HG03095 (cell line): ENCODE measurements at regions not wholly inside any gene's neighbourhood (a gene's known extent, or its start where the extent isn't known, plus 50 kb on each side); places are given as distances from the start of the nearest gene placed in this dataset.

ENCODE experiments used
- ATAC-seq: cut with Tn5 transposase; IDR thresholded peaks from one replicate; pipeline ENCODE4 v1.9.1; 2021; ENCODE audit warnings: moderate library complexity; ENCODE audit not compliant: unreplicated experiment

DNA sequence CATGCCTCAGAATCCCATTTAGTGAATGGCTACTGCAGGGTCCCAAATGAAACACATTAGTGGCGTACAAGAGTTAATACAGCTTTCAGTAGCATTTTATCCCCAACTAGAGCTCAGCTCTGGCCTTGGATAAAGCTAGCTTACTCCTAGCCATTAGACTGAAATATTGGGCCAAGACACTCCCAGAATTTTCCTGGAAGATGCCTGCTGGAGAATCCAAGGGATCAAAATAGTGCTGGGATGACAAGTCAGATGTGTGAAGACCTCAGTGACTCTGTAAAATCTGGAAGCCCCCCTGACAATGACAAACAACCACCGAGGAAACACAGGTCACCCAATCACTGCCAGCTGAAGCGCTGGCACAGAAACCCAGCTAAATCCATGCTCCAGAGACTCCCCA is 303.1 kb upstream of the SORL1-AS1 start:
- no peak for ATAC-seq

DNA sequence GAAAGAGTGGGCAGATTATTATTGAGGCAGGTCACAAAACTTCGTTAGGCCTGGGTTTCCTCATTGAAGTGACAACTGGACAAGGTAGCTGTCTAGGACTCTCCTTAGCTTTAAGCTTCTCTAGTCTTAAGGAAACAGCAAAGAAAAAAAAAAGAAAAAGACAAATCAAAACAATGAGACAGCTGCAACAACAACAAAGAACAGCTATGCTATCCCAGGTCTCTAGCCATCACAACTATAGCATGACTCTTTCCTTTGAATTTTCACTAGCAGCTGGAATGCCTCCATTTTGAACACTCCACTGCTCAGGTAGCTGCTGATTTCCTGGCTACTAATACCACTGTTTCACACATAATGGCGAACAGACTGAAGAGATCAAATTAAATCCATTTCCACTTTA is 302.4 kb upstream of the SORL1-AS1 start:
- ATAC-seq = no peak

DNA sequence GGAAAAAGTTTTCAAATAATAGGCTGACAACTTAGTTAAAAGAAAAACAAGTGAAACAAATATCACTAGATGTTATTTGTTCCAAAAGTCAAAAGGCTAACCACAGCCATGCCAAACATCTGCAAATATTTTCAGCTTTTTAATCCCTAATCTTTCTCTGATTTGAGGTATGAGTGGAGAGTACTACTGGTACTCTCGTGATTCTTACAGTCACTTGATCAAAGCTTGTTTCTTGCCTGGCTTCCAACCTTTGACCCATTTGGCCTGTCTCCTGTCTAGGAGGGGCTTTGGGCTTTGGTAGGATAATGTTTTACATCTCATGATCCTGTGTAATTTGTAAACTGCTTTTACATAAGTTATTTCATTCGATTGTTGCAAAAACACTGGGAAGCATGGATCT is 301.8 kb upstream of the SORL1-AS1 start:
- ATAC-seq = no peak

DNA sequence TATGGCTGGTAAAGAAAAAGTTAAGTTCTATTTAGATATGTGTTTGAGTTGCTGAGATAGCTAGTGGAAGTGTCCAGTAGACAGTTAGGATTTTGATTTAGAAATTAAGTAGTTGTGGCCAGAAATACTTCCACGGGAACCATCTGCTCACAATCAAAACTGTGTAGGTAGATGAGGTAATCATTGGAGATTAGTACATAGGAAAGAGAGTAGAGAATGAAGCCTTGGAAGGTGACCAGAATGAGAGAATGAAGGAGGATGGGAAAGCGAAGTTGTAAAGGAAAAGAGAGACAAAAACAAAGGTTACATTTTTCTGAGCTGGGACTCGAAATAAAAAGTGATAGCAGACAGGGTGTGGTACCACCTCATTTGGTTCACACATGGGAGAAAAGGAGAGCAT is 296.9 kb upstream of the SORL1-AS1 start:
- ATAC-seq = no peak

DNA sequence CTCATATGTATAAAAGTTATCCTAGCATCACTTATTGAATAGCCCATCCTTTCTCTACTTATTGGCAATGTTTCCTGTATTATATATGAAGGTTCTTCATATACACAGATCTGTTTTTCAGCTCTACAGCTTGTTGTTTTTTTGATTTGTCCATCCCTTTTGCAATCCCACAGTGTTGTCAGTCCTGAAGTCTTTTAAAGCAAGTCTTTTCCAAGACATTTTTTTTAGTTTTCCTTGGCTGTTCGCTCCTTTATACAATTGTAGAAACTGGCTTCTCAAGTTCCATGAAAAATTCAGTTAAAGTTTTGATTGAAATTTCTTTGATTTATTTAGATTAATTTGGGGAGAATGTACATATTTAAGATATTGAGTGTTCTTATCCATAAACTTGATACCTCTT is 295.3 kb upstream of the SORL1-AS1 start:
- ATAC-seq = no peak

DNA sequence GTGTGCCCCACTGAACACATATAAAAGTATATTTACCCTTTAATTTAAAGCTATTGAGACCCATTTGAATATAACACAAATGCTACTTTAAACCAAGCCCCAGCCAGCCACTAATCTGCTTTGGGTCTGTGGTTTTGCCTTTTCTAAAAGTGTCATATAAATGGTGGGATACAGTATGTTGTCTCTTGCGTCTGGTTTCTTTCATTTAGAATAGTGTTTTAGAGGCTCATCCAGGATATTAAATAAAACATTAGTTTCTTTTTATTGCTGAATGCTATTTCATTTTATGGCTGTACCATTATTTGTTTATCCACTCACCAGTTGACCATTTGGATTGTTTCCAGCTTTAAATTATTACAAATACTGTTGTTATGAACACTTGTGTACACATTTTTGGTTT is 290.5 kb upstream of the SORL1-AS1 start:
- no peak for ATAC-seq

DNA sequence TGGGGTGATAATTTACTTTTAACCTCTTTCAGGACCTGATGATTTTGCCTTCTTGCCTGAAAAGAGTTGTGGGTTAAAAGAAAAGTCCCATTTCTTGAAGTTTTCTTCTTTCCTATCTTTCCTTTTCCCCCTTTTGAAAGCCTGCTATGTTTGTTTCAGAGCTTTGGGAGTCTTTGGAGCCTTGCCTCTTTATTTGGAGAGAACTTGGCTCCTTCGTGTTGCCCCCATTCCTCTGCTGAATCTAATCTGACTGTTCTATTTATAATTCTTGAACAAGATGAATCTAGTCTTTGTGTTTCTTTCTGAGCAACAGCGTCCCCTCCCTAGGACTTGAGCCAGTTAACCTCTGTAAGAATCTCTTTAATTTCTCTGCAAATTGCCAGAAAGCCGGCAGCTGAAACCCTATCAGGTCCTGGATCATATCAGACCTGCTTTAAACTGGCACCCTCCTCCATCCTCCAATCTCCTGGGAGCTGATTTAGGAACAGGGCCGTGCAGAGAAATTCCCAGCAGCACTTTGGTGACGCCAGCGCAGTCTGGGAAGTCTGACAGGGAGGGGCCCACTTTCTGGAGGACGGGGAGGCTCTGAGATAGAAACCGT is 289.1 kb upstream of the SORL1-AS1 start:
- ATAC-seq = no peak

DNA sequence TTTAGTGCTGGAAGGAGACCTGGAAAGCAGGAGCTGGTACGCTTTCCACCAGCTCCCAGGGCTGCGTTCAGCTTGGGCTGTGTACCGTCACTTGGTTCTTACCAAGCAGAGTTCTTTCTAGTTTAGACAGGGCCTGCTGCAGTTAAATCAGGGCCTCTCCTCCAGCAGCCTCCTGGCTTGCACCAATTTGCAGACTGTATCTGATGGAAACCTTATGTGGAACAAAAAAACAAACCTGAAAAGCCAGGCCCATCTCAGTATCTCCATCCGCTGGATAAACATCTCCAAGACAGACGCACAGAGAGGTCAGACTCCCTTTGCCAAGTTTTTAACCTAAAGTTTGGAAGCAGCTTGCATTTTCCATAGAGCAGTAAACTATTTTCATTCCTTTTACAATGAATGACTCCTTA is 288.6 kb upstream of the SORL1-AS1 start:
- ATAC-seq = no peak

DNA sequence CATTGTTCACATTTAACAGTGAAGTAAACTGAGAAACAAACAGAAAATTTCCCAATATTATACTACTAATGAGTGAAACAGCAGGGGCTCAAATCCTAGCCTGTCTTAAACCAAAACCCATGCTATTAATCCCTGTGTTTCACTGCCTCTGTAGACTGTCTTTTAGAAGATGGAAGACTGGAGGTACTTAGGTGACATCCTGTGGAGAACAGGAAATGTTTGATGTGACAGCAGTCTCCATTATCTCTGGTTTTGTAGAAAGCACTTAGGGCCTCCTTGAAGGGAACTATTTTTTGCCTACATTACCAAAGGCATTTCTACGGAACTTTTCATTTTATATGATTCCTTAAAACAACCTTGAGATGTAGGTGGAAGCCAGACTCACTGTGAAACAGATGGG is 288.1 kb upstream of the SORL1-AS1 start:
- no peak for ATAC-seq

DNA sequence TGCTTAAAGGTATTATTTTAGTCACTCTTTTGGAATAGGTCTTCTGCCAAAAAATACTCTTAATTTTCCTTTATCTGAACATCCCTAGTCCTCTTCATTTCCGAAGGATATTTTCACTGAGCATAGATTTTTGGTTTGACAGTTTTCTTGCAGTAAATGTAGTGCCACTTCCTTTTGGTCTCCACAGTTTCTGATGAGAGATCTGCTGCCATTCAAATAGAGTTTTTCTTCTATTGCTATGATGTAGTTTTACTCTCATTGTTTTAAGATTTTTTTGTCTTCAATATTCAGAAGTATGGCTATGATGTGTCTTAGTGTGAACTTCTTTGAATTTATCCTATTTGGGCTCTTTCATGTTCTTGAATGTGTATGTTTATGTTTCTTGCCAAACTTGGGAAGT is 281.1 kb upstream of the SORL1-AS1 start:
- no peak for ATAC-seq

DNA sequence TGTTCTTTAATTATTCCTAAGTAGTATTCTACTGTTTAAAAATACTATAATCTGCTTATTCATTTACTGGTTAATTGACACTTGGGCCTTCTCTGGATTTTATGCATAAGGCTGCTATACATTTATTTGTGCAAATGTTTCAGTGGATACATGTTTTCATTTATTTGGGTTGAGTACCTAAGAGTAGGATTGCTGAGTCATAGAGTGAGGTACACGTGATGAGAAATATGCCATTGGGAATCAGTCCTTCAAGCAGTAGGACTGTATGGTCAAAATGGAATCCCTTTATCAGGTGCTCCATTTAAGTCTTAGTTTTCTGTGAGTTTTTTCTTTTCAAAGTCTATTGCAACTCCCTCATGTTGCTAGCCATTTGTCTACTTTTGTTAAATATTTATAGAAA is 275.2 kb upstream of the SORL1-AS1 start:
- no peak for ATAC-seq

DNA sequence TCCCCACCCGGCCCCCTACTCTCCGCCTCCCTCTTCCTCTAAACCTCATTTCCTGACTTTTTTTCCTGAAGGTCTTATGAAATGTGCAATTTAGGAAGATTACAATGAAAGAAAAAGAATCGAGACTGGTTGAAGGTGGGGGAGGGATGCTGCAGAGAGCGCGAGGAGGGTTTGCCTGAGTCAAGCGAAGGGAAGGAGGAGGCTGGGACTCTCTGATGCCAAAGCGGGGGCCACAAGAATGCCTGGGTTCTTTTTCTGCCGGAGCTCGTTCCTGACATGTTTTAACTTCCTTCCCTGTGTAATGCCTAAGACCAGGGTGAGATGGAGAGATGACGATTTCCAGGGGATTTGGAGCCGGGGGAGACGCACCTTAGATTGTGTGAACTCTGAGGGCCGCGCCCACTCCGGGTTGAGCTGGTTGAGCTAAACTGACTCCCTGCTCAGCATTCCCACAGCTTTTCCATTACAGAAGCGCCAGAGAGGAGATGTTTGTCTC is 270.5 kb upstream of the SORL1-AS1 start:
- ATAC-seq = no peak

DNA sequence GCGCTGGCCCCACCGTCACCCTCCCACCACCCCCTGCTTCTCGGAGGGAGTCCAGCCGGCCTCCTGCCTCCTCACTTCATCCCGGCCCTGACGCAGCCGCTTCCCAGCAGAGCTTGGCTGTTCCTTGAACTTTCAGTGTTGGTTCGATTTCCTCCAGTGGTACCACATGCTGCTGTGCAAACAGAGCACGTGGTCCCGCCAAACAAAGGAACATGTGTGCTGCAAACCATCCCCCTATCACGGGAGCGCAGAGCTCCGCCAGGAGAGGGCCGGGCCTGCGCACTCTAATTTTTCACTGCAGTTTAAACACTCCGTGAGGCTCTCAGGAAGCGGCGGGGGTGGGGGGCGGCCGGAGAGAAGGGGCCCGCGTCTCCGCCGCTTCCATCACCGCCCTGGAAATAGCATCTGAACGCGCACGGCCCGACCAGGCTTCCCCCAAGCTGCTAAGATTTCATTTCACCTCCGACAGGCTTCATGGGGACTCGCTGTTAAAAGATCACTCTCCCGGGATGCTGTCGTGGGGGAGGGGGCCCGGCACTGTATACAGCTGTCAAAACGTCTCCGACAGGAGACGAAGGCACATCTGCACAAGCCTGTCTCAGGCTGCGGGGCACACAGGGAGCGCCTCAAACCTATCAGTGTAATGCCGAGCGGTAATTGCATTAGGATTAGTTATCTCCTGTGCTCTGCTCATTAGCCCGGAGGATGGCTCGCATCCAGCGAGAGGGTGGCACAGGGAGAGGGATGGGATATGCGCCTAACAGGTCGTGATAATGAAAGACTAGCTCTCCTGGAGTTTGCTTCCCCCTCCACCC is 269.9 kb upstream of the SORL1-AS1 start:
- ATAC-seq = no peak

DNA sequence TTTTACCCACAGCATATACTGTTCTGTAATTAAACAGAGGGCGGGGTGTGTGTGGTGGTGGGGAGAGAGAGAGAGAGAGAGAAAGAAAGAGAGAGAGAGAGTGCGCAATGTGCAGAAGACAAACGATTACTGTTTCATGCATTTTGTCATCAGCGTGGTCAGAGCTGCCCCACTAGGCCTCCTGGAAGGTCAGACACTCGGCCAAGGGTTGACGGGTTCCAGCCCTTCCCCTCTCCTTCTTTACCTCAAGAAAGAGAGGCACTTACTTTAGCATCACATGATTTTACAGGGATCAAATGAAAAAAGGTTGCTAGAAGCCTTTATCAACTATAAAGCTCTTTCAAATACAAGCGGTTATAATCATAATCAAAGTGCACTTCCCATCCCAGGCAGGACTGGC is 269.2 kb upstream of the SORL1-AS1 start:
- ATAC-seq = no peak

DNA sequence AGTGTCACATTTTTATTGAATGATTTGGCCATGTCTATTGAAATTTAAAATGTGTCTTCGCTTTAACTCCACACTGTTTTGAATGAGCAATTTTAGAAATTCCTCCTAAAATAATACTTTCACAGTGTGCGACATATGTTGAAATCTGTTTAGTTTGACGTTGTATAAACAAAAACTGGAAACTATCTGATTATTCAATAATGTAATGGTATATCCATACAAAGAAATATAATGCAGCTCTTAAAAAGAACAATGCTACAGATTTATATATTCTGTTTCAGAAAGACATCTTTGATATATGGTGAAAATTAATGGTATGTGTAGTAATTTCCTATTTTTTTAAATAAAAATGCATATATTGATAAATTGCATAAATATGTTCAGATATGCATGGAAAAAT is 268.7 kb upstream of the SORL1-AS1 start:
- no peak for ATAC-seq

DNA sequence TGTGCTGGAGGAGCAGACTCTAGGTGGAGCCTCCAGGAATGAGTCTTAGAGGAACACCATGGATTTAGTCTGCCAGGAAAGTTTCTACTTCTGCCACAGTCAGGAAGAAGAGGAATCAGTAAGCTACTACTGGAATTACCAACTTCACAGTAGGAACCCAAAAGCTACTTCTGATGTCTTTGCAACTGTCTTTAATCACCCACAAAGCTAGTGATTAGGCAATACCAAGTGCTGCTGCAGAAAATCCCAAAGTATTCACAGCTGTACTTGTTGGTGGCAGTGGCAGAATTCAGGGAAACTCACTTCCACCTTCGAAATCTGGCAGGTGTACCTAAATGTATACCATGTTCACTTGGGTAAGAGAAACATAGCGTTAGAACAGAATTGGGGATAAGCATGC is 264.5 kb upstream of the SORL1-AS1 start:
- ATAC-seq = no peak

DNA sequence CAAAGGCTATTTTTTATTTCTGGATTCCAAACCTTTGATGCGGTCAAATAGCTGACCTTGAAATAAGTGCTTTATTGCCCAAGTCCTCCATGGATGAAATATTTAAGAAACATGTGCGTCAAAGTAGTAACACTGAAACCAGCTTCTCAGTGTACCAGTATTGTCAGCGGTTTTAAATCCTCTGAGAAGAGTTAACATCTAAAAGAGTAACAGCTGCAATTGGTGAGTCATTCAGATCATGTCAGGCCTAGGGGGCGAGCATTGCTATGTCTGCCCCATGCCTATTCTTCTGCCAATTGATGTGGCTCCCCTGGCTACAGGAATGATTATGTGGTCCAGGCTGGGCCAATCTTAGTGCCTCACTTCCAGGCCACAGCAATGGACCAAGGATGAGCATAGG is 263.3 kb upstream of the SORL1-AS1 start:
- no peak for ATAC-seq

DNA sequence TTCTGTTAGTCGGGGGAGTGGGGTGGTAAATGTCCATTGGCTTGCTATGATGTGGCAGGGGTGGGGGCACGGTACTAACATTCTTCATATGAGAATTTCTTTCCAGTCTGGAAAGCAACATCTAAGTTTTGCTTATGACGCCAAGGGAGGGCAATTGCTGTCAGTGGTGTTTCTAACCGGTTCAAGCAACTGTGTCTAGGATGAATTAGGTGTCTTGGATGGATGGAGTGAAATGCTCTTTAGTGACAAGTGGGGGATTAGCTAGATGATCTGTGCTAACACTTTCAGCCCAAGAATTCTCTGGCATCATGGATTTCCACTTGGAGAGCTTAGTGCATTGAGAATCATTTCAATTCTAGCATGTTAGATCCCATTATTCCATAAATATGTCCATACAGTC is 262.6 kb upstream of the SORL1-AS1 start:
- ATAC-seq = no peak

DNA sequence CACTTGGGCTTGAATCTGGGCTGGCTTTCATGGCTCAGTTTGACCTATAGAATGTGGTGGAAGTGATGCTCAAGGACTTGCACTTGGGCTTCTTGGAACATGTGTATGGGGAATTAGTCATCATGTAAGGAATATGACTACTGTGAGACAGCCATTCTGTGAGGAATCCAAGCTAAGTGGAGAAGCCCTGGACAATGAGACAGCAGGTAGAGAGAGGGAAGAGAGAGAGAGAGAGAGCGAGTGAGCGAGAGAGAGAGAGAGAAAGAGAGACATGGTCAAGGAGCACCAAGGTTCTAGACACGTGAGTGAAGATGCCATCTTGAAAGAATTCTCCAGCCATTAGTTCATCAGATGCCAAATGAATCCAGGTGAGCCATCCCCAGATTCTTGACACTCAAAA is 261.6 kb upstream of the SORL1-AS1 start:
- no peak for ATAC-seq

DNA sequence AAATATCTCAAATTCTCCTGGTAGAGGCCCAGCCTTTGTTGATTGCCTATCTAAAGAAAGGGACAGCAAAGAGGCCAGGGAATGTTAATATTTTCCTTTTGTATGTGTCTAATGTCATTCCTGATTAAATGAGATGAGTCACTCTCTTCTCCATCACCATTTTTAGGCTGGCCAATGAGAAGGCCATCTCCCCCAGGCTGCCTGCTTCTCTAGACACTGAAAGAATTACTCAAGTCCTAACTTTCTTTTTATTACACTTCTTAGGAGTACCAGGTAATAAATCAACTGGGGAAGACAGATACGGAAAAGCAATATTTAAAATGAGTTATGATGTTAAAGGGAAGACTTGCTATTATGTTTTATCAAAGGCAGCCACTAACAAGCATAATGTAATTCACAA is 259.2 kb upstream of the SORL1-AS1 start:
- no peak for ATAC-seq

DNA sequence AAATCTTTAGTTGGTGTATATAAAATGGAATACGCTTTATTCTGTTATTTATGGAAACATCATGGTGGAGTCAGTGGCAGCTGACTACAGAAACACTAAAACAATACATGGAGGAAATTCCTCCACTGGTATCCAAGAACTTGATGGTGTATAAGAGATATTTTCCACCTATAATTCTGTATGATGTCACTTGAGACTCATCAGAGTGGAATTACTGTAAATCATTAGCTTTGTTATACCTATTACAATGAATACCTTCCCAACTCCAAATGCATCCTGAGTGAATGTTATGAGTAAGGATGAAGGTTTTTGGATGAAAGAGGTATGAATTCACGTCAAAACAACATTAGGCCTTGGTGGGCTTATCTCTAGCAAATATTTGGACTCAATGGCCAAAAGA is 258.5 kb upstream of the SORL1-AS1 start:
- no peak for ATAC-seq

DNA sequence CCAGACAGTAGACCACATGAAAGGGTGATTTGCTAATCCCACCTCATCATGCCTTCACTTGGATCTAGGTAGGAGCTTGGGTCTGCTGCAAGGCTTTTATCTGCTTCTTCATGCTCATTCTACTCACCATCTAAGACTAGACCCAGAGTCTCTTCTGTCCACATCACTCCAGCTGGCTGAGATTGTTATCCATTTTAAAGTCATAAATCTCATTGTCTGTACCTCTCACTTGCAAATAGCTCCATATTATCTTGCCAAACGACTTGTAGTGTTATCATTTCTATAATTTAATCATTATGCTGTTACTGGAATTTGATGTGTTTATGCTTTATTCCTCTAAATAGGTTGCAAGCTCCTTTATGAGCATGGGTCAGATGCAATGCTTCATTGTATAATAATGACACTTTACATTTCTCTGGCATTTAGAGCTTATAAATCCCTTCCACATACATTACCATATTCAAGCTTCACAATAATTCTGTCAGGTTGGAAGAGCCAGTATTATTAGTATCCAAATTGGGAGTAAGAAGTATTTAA is 254.2 kb upstream of the SORL1-AS1 start:
- no peak for ATAC-seq
